Vagina (tissue), 2 donors: ENCODE measurements at regions not wholly inside any gene's neighbourhood (a gene's known extent, or its start where the extent isn't known, plus 50 kb on each side); places are given as distances from the start of the nearest gene placed in this dataset.

Experiments
- CTCF ChIP-seq, 3 experiments: fragments of 450-650 bp in 2 of 3; fragments of 200-600 bp in 1 of 3; sonication (generic) in 1 of 3; IDR thresholded peaks; one replicate each; pipeline ENCODE4 v1.5.1; 2017 to 2019; ENCODE audit warnings: antibody characterized with exemption in 3 of 3, mild to moderate bottlenecking in 2 of 3, moderate library complexity in 2 of 3
- POLR2A ChIP-seq, 2 donors: fragments of 450-650 bp; IDR thresholded peaks; one replicate each; pipeline ENCODE4 v1.6.1; 2017; ENCODE audit warnings: antibody characterized with exemption in 2 of 2, mild to moderate bottlenecking in 2 of 2, moderate library complexity in 2 of 2
- POLR2AphosphoS5 ChIP-seq, 2 donors: sonication (generic); formaldehyde crosslinking; IDR thresholded peaks; one replicate each; pipeline ENCODE4 v1.9.0; 2017; ENCODE audit warnings: antibody characterized with exemption in 2 of 2, mild to moderate bottlenecking in 2 of 2, low read depth in 1 of 2; ENCODE audit not compliant: insufficient read depth in 1 of 2

- no peak for TF ChIP-seq CTCF (IDR thresholded peaks at IDR 0.05)
- no peak for TF ChIP-seq POLR2A (IDR thresholded peaks at IDR 0.05)
- TF ChIP-seq POLR2AphosphoS5 (IDR thresholded peaks at IDR 0.05; ENCODE audit: insufficient read depth in 1 of 2, low read depth in 1 of 2) = no peak
Measured at GRCh38 chr3:4147556-4148118, 155.5 kb upstream of the SETMAR start.
